ENCODE measurements at regions not wholly inside any gene's neighbourhood (a gene's known extent, or its start where the extent isn't known, plus 50 kb on each side); places are given as distances from the start of the nearest gene placed in this dataset.
"Not testable (repeated sequence)": the region's sequence is repeated elsewhere in the genome, so short reads cannot be mapped to it uniquely, and the experiment has no call there.

- TF ChIP-seq EZH2phosphoT487 (conservative IDR thresholded peaks at IDR 0.05; ENCODE audit: low read length); CTCF (IDR thresholded peaks at IDR 0.05; ENCODE audit: insufficient read depth, low read length, poor library complexity, severe bottlenecking): not testable (repeated sequence)
Observed at GRCh38 chr6:140704008-140704407, 1329.6 kb upstream of the CITED2 start.
